ENCODE measurements at regions not wholly inside any gene's neighbourhood (a gene's known extent, or its start where the extent isn't known, plus 50 kb on each side); places are given as distances from the start of the nearest gene placed in this dataset.

GRCh38 chr10:123318516-123318915 lies 164.3 kb downstream of the BUB3 start:
- H3K23me2 ChIP-seq (ENCODE audit: low read depth, low read length) = no peaks in the 10 kb centered on the region
- H3K79me1 ChIP-seq (ENCODE audit: low read depth, low read length) = no peaks in the 10 kb centered on the region
- H3K4me1 ChIP-seq (replicated peaks in 1 of 4; ENCODE audit: control insufficient read depth in 3 of 4, insufficient read depth in 4 of 4, low read length in 3 of 4) = no peaks in the 10 kb centered on the region
- CTCF ChIA-PET (ENCODE audit: partially characterized antibody) = interaction anchor here (1.0 to 1.2 kb wide), 2 partner anchors 40 to 81 kb away, joined by 3 read pairs; no protein-coding TSS in a partner anchor
- POLR2A ChIA-PET (ENCODE audit: partially characterized antibody) = interaction anchor here (0.5 kb wide), 1 partner anchor 56 kb away, joined by 4 read pairs; no protein-coding TSS in a partner anchor
- no peak overlapping the region for H3K4me2 ChIP-seq (ENCODE audit: insufficient read depth in 1 of 2, low read depth in 2 of 2, low read length in 2 of 2)
- H3K9ac ChIP-seq (replicated peaks in 1 of 4; ENCODE audit: extremely low read depth in 1 of 4, low read depth in 3 of 4, low read length in 3 of 4) = no peak overlapping the region
- no peaks in the 10 kb centered on the region for H3K79me2 ChIP-seq (ENCODE audit: control insufficient read depth in 1 of 2, insufficient read depth in 2 of 2, low read length in 2 of 2)
- H3K27me3 ChIP-seq (replicated peaks in 1 of 4; ENCODE audit: control insufficient read depth in 3 of 4, extremely low read depth in 1 of 4, insufficient read depth in 3 of 4, low read length in 3 of 4) = no peaks in the 10 kb centered on the region
- H3K56ac ChIP-seq (replicated peaks; ENCODE audit: insufficient read length, low read depth, low read length) = no peak overlapping the region
- no peak overlapping the region for H3K18ac ChIP-seq (ENCODE audit: extremely low read depth, low read length)
- H4K20me1 ChIP-seq (replicated peaks in 1 of 2; ENCODE audit: control insufficient read depth in 1 of 2, insufficient read depth in 2 of 2, low read length in 2 of 2) = no peaks in the 10 kb centered on the region
- H2BK15ac ChIP-seq (ENCODE audit: low read length) = no peak overlapping the region
- no peak overlapping the region for H3K14ac ChIP-seq (ENCODE audit: insufficient read length)
- H3K9me3 ChIP-seq (ENCODE audit: insufficient read depth in 2 of 2, low read depth in 1 of 2, low read length in 1 of 2) = no peaks in the 10 kb centered on the region
- 100% methylated on average over 1 of the region's 1 CpG; no CpG with 5 or more reads in 1 of the 2 experiments for WGBS, 2 experiments (ENCODE audit: extremely low coverage in 1 of 2, insufficient coverage in 1 of 2, insufficient read length in 1 of 2, insufficient replicate concordance in 2 of 2, low coverage in 1 of 2, low lambda C conversion rate in 2 of 2, missing lambda C conversion rate in 1 of 2)
- no peak overlapping the region for H3K27ac ChIP-seq (ENCODE audit: low read depth, low read length)
- no peak overlapping the region for H3K4ac ChIP-seq (replicated peaks; ENCODE audit: insufficient read length, low read depth, low read length)
- no peak overlapping the region for H2BK5ac ChIP-seq (ENCODE audit: low read depth, low read length)
- H3K4me3 ChIP-seq (ENCODE audit: extremely low read depth in 1 of 4, insufficient read depth in 2 of 4, low read depth in 3 of 4, low read length in 4 of 4) = no peak overlapping the region
- no peak overlapping the region for H2BK120ac ChIP-seq (replicated peaks; ENCODE audit: low read depth, low read length)
- DNase-seq (ENCODE audit: low read depth in 1 of 2, low spot score in 2 of 2) (peak in 1 of 2 experiments; percentile 17), FAIRE-seq (no peak)
- H4K5ac ChIP-seq (ENCODE audit: insufficient read length, low read depth, low read length) = no peak overlapping the region
- no peak overlapping the region for H2BK20ac ChIP-seq (ENCODE audit: low read length)
- H4K8ac ChIP-seq (ENCODE audit: extremely low read depth, insufficient read depth, low read length) = no peak overlapping the region
- no peaks in the 10 kb centered on the region for H3K36me3 ChIP-seq (ENCODE audit: control insufficient read depth in 2 of 4, insufficient read depth in 4 of 4, low read length in 3 of 4)
- H2AK5ac ChIP-seq (ENCODE audit: low read depth, low read length) = no peak overlapping the region
- H4K91ac ChIP-seq (replicated peaks; ENCODE audit: insufficient read length, low read length) = no peak overlapping the region
- no peak overlapping the region for H3K23ac ChIP-seq (ENCODE audit: insufficient read length)
- H2AFZ ChIP-seq (ENCODE audit: low read length) = no peak overlapping the region
- no peak overlapping the region for H2BK12ac ChIP-seq (ENCODE audit: low read depth, low read length)
- TF ChIP-seq RBBP5 (IDR thresholded peaks at IDR 0.05; ENCODE audit: borderline replicate concordance, low read depth, low read length) (no peak), POLR2A (IDR thresholded peaks at IDR 0.05; ENCODE audit: control extremely low read depth in 1 of 2, low read depth in 2 of 2, low read length in 2 of 2) (no peak), JUND (IDR thresholded peaks at IDR 0.05; ENCODE audit: low read length) (no peak), NANOG (IDR thresholded peaks at IDR 0.05; ENCODE audit: insufficient read depth, low read depth, low read length, poor library complexity, severe bottlenecking) (no peak), EP300 (IDR thresholded peaks at IDR 0.05; ENCODE audit: borderline replicate concordance in 1 of 2, low read depth in 2 of 2, low read length in 2 of 2) (no peak), E2F6 (IDR thresholded peaks at IDR 0.05) (no peak), EZH2 (IDR thresholded peaks at IDR 0.05; ENCODE audit: low read depth, low read length, severe bottlenecking) (no peak), PHF8 (conservative IDR thresholded peaks at IDR 0.05; ENCODE audit: low read depth, low read length) (no peak), SP1 (IDR thresholded peaks at IDR 0.05; ENCODE audit: low read depth, low read length) (no peak), HDAC2 (IDR thresholded peaks at IDR 0.05; ENCODE audit: borderline replicate concordance in 1 of 2, low read depth in 2 of 2, low read length in 2 of 2) (no peak), FOSL1 (IDR thresholded peaks at IDR 0.05; ENCODE audit: insufficient read depth, low read depth, low read length) (no peak), BACH1 (IDR thresholded peaks at IDR 0.05; ENCODE audit: low read length) (no peak), POLR2AphosphoS5 (IDR thresholded peaks at IDR 0.05; ENCODE audit: low read depth, low read length) (no peak), BRCA1 (IDR thresholded peaks at IDR 0.05; ENCODE audit: low read depth, low read length) (no peak)

Data from H1 (cell line).